Gastrocnemius medialis (tissue), 4 donors: ENCODE measurements at regions not wholly inside any gene's neighbourhood (a gene's known extent, or its start where the extent isn't known, plus 50 kb on each side); places are given as distances from the start of the nearest gene placed in this dataset.

Experiments used
- ATAC-seq, 2 donors: fragments of 150-250 bp; one replicate each; pipeline ENCODE4 v1.9.1; 2016
- DNase-seq, 2 donors: peaks; one replicate each; pipeline ENCODE4 v3.0.0-alpha.2; 2019
- H3K27ac ChIP-seq, 4 donors: fragments of 200-600 bp; sonication (generic); 1 replicate in 1 of 4; 2 replicates in 3 of 4; pipeline ENCODE4 v1.5.1; 2016 to 2018; ENCODE audit warnings: mild to moderate bottlenecking in 2 of 4, moderate library complexity in 1 of 4
- H3K27me3 ChIP-seq, 3 donors: fragments of 200-600 bp; sonication (generic) in 2 of 3; 1 replicate in 1 of 3; 2 replicates in 2 of 3; pipeline versions ENCODE4 v1.5.1 to v1.6.0; 2016 to 2019; ENCODE audit warnings: mild to moderate bottlenecking in 1 of 3, moderate library complexity in 1 of 3
- H3K36me3 ChIP-seq, 2 donors: fragments of 200-600 bp; sonication (generic) in 1 of 2; one replicate each; pipeline ENCODE4 v1.5.1; 2017 to 2018
- H3K4me1 ChIP-seq, 2 donors: fragments of 200-600 bp; sonication (generic) in 1 of 2; one replicate each; pipeline ENCODE4 v1.5.1; 2016 to 2017; ENCODE audit warnings: mild to moderate bottlenecking in 2 of 2
- H3K4me3 ChIP-seq, 4 donors: fragments of 200-600 bp; sonication (generic) in 3 of 4; 1 replicate in 1 of 4; 2 replicates in 3 of 4; pipeline ENCODE4 v1.5.1; 2016 to 2019; ENCODE audit warnings: mild to moderate bottlenecking in 2 of 4
- H3K9me3 ChIP-seq, 3 donors: fragments of 200-600 bp; sonication (generic) in 2 of 3; 1 replicate in 1 of 3; 2 replicates in 2 of 3; pipeline ENCODE4 v1.5.1; 2016 to 2019
- CTCF ChIP-seq, 5 experiments: fragments of 450-650 bp in 3 of 5; fragments of 200-600 bp in 2 of 5; sonication (generic) in 2 of 5; IDR thresholded peaks in 4 of 5; conservative IDR thresholded peaks in 1 of 5; 1 replicate in 4 of 5; 2 replicates in 1 of 5; pipeline ENCODE4 v1.5.1; 2016 to 2019; ENCODE audit warnings: antibody characterized with exemption in 5 of 5, mild to moderate bottlenecking in 3 of 5, moderate library complexity in 3 of 5
- POLR2A ChIP-seq, 2 donors: fragments of 450-650 bp; IDR thresholded peaks; one replicate each; pipeline ENCODE4 v1.6.1; 2017; ENCODE audit warnings: antibody characterized with exemption in 2 of 2, mild to moderate bottlenecking in 2 of 2, moderate library complexity in 2 of 2
- in situ Hi-C, 4 donors: fragments of 200-750 bp; cut with MboI; loops; one replicate each; pipeline versions ENCODE4 v1.15.0 to v1.8.0; 2017; ENCODE audit warnings: low sequenced_read_pairs in 4 of 4
- intact Hi-C: fragments of 100-400 bp; cut with DNase I; formaldehyde crosslinking; loops from one replicate; pipeline ENCODE4 v1.15.1; 2023; ENCODE audit warnings: low total_unique reads

GRCh38 chr16:76157629-76158028, 119.6 kb upstream of the CNTNAP4 start:
- DNase-seq (no peak), ATAC-seq (no peak)
- H3K4me1 ChIP-seq: no peaks in the 10 kb centered on the region
- in situ Hi-C loops: no loop called here
- intact Hi-C loops: no loop called here
- no peaks in the 10 kb centered on the region for H3K9me3 ChIP-seq
- no peak overlapping the region for H3K27ac ChIP-seq
- TF ChIP-seq POLR2A (IDR thresholded peaks at IDR 0.05) (no peak), CTCF (IDR thresholded peaks at IDR 0.05 in 4 of 5, conservative IDR thresholded peaks at IDR 0.05 in 1 of 5) (no peak)
- H3K27me3 ChIP-seq: no peaks in the 10 kb centered on the region
- H3K4me3 ChIP-seq: no peak overlapping the region
- no peaks in the 10 kb centered on the region for H3K36me3 ChIP-seq

GRCh38 chr16:76162046-76162445, 115.2 kb upstream of the CNTNAP4 start:
- TF ChIP-seq POLR2A (IDR thresholded peaks at IDR 0.05): no peak
- TF ChIP-seq CTCF (IDR thresholded peaks at IDR 0.05 in 4 of 5, conservative IDR thresholded peaks at IDR 0.05 in 1 of 5): no peak
- DNase-seq: no peak
- H3K36me3 ChIP-seq: no peaks in the 10 kb centered on the region
- no peaks in the 10 kb centered on the region for H3K4me1 ChIP-seq
- no peak overlapping the region for H3K27ac ChIP-seq
- H3K4me3 ChIP-seq: no peak overlapping the region
- in situ Hi-C loops (no loop called here), intact Hi-C loops (no loop called here)
- H3K9me3 ChIP-seq: no peaks in the 10 kb centered on the region
- no peaks in the 10 kb centered on the region for H3K27me3 ChIP-seq
- ATAC-seq: no peak

- H3K4me1 ChIP-seq: no peaks in the 10 kb centered on the region
- H3K27ac ChIP-seq: no peak overlapping the region
- intact Hi-C loops: no loop called here
- H3K36me3 ChIP-seq: no peaks in the 10 kb centered on the region
- ATAC-seq: no peak
- in situ Hi-C loops: no loop called here
- no peak for TF ChIP-seq CTCF (IDR thresholded peaks at IDR 0.05 in 4 of 5, conservative IDR thresholded peaks at IDR 0.05 in 1 of 5)
- no peak for TF ChIP-seq POLR2A (IDR thresholded peaks at IDR 0.05)
- DNase-seq: no peak
- H3K4me3 ChIP-seq: no peak overlapping the region
- no peaks in the 10 kb centered on the region for H3K9me3 ChIP-seq
- no peaks in the 10 kb centered on the region for H3K27me3 ChIP-seq
Observed at GRCh38 chr16:76164970-76165558, 112.1 kb upstream of the CNTNAP4 start.

- Histone ChIP-seq H3K9me3 (no peaks in the 10 kb centered on the region), H3K4me3 (no peak overlapping the region), H3K4me1 (no peaks in the 10 kb centered on the region), H3K27me3 (no peaks in the 10 kb centered on the region), H3K36me3 (no peaks in the 10 kb centered on the region), H3K27ac (no peak overlapping the region)
- no peak for TF ChIP-seq POLR2A (IDR thresholded peaks at IDR 0.05)
- no peak for TF ChIP-seq CTCF (IDR thresholded peaks at IDR 0.05 in 4 of 5, conservative IDR thresholded peaks at IDR 0.05 in 1 of 5)
- in situ Hi-C loops (no loop called here), intact Hi-C loops (no loop called here)
- ATAC-seq (no peak), DNase-seq (no peak)
Observed at GRCh38 chr16:76175718-76176117, 101.5 kb upstream of the CNTNAP4 start.

- no peaks in the 10 kb centered on the region for H3K36me3 ChIP-seq
- in situ Hi-C loops (no loop called here), intact Hi-C loops (no loop called here)
- H3K27me3 ChIP-seq: no peaks in the 10 kb centered on the region
- TF ChIP-seq POLR2A (IDR thresholded peaks at IDR 0.05) (no peak), CTCF (IDR thresholded peaks at IDR 0.05 in 4 of 5, conservative IDR thresholded peaks at IDR 0.05 in 1 of 5) (no peak)
- no peak for DNase-seq
- H3K27ac ChIP-seq: no peak overlapping the region
- no peaks in the 10 kb centered on the region for H3K4me1 ChIP-seq
- H3K4me3 ChIP-seq: no peak overlapping the region
- no peak for ATAC-seq
- no peaks in the 10 kb centered on the region for H3K9me3 ChIP-seq
Observed at GRCh38 chr16:76176153-76176552, 101.0 kb upstream of the CNTNAP4 start.
